ENCODE measurements at regions not wholly inside any gene's neighbourhood (a gene's known extent, or its start where the extent isn't known, plus 50 kb on each side); places are given as distances from the start of the nearest gene placed in this dataset.
A peak's percentile ranks its signal among the peaks of the same experiment; 100 is the strongest.

DNA sequence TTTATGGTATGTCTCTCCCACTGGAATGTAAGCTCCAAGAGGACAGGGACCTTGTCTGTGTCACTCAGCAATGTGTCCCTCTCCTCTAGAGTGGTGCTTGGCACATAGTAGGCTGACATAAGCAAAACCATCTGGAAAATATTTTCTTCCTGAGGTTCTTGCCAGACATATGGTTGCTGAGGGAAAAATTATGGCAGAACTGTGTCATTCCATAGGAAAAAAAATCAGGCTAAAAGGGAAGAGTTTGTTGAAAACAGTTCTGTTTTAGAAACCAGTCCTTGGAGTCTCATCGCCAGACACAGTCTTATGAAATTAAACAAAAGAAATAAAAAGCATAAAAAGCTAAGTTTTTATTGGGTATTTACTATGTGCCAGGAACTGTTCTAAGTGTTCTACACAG lies 60.9 kb downstream of the RTL9 start:
- H3K4me3 Mint-ChIP-seq (ENCODE audit: unreplicated experiment), result no peak overlapping the region
- no peaks in the 10 kb centered on the region for H3K27me3 Mint-ChIP-seq (ENCODE audit: low read depth)
- peaks cover 35% of the 10 kb centered on the region for H3K4me1 Mint-ChIP-seq (ENCODE audit: low read depth)
- no peak for DNase-seq (ENCODE audit: low spot score)
- H3K36me3 Mint-ChIP-seq (ENCODE audit: low read depth), result no peaks in the 10 kb centered on the region
- no peak overlapping the region for H3K27ac Mint-ChIP-seq (ENCODE audit: unreplicated experiment)
- TF ChIP-seq, protein P1, sequence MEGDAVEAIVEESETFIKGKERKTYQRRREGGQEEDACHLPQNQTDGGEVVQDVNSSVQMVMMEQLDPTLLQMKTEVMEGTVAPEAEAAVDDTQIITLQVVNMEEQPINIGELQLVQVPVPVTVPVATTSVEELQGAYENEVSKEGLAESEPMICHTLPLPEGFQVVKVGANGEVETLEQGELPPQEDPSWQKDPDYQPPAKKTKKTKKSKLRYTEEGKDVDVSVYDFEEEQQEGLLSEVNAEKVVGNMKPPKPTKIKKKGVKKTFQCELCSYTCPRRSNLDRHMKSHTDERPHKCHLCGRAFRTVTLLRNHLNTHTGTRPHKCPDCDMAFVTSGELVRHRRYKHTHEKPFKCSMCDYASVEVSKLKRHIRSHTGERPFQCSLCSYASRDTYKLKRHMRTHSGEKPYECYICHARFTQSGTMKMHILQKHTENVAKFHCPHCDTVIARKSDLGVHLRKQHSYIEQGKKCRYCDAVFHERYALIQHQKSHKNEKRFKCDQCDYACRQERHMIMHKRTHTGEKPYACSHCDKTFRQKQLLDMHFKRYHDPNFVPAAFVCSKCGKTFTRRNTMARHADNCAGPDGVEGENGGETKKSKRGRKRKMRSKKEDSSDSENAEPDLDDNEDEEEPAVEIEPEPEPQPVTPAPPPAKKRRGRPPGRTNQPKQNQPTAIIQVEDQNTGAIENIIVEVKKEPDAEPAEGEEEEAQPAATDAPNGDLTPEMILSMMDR (IDR thresholded peaks at IDR 0.05), result no peak
- H3K9me3 Mint-ChIP-seq (ENCODE audit: low read depth), result no peaks in the 10 kb centered on the region

DNA sequence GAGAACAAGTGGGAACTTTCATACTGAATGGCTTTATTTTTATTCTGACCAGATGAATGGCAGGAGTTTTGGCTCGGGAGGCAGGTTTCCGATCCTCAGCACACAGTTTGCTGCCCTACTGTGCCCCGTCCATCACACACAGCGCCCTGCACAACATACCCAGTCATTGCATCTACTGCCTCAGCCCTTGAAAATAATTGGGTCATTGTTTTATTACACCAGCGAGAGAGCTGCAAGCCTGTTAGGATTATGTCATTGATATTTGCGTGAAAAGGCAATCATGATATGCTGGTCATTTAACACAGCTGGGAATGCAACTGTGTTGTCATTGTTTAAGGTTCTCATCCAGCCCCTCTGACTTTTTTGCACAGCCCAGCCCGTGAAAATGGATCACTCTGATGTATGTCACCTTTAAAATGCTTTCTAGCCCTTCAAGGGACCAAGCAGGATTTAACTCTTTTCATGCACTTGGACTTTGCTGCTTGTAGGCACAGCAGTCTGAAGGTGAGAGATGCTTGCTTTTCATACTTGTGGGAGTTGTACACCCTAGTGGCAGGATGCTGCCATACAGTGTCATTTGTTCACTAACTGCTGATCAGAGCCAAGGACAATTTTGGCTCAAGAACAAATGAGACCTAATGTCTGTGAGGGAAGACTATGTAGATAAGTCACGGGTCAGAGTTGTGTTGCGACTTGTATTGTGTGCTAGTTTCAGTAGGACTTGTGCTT lies 62.3 kb downstream of the RTL9 start:
- no peaks in the 10 kb centered on the region for H3K9me3 Mint-ChIP-seq (ENCODE audit: low read depth)
- H3K36me3 Mint-ChIP-seq (ENCODE audit: low read depth), result no peaks in the 10 kb centered on the region
- H3K4me3 Mint-ChIP-seq (ENCODE audit: unreplicated experiment), result no peak overlapping the region
- TF ChIP-seq, protein P1 (IDR thresholded peaks at IDR 0.05), result peak; percentile 62
- no peak overlapping the region for H3K27ac Mint-ChIP-seq (ENCODE audit: unreplicated experiment)
- peaks cover 20% of the 10 kb centered on the region for H3K4me1 Mint-ChIP-seq (ENCODE audit: low read depth)
- no peaks in the 10 kb centered on the region for H3K27me3 Mint-ChIP-seq (ENCODE audit: low read depth)
- no peak for DNase-seq (ENCODE audit: low spot score)

DNA sequence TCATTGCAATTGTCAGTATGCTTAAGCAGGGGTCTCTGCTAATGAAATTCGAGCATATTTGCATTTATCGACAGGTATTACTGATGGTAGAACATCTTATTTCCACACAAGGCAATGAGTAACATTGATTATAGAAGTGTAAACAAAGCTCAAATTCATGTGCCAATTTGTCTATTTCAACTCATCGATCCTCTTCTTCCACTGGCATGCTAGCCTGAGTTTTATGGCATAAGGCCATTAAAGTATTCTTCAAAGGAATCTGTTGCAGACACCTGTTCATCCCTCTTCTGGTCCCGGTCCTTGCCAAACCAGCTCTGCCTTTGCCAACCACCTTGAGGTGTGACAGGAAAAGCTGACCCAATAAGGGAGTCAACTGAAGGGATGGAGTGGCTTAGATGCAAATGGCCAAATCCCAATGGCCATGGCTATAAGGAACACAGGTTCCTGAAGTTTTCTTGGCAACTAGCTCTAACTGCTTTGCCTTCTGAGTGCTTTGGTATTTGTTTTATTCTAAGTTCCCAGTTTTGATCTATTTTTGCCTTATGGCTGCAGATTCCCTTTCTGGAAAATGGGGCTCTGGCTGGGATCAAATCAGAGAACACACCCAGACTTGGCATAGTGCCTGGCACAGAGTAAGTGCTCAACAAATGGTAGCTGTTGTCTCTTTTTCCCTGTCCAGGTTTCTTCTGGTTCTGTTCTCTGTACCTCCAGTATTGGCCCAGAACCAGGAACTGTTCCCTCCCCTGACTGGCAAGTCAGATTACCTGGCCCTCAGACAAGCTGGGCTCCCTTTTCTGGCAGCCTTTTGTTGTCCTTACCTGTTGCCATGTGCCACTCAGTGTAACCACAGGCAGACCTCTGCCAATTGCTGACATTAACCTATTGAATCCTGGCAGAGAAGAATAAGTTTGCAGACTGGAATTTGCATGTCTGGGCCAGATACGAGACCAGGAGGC lies 63.1 kb downstream of the RTL9 start:
- peaks cover 19% of the 10 kb centered on the region for H3K4me1 Mint-ChIP-seq (ENCODE audit: low read depth)

DNA sequence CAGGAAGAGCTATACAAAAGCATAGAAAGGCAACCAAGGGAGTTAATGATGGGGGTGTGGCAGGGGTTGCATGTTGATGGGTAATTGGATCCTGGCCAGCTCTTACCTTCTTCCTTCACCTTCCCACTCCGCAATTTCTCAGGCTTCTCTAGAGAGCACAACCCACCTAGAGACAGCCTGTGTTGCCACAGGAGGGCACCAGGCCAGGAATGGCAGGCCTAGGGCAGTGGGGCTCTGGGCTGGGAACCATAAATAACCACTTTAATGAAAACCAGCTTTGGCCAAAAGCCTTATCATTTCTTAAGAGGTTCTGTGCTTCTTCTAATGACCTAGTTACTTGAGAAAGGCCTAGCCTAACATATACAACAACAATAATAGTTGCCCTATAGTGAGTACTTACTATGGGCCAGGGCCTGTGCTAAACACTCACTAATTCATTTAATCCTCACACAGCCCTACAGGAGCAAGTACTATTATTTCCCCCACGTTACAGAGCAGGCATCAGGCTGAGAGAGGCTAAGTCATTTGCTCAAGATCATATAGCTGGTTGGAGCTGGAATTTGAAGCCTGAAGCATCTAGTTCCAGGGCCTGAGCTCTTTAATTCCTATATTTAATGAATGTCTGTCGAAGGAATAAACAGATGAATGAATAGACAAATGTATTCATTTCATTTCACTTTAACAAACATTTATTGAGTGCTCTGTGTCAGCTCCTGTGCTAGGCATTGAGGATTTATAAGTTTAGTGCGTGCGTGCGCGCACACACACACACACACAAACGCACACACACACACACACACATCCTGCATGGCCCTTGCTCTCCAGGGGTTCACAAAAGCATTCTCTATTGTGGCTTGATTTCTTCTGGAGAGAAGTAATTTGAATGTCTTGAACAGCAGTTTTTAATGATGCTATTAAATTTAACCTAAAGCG lies 66.8 kb downstream of the RTL9 start:
- Mint-ChIP-seq H3K4me3 (ENCODE audit: unreplicated experiment) (no peak overlapping the region), H3K9me3 (ENCODE audit: low read depth) (no peaks in the 10 kb centered on the region), H3K27me3 (ENCODE audit: low read depth) (peaks cover 17% of the 10 kb centered on the region), H3K4me1 (ENCODE audit: low read depth) (no peaks in the 10 kb centered on the region), H3K36me3 (ENCODE audit: low read depth) (no peaks in the 10 kb centered on the region), H3K27ac (ENCODE audit: unreplicated experiment) (no peak overlapping the region)
- TF ChIP-seq, protein P1 (IDR thresholded peaks at IDR 0.05), result no peak
- no peak for DNase-seq (ENCODE audit: low spot score)

More for the DNA sequence above, 63.1 kb downstream of the RTL9 start:
- TF ChIP-seq, protein P1 (IDR thresholded peaks at IDR 0.05), result no peak
- Mint-ChIP-seq H3K36me3 (ENCODE audit: low read depth) (no peaks in the 10 kb centered on the region), H3K9me3 (ENCODE audit: low read depth) (no peaks in the 10 kb centered on the region), H3K27ac (ENCODE audit: unreplicated experiment) (no peak overlapping the region), H3K27me3 (ENCODE audit: low read depth) (peaks cover under 1% of the 10 kb centered on the region), H3K4me3 (ENCODE audit: unreplicated experiment) (no peak overlapping the region)
- DNase-seq (ENCODE audit: low spot score), result no peak
